GM19043 (cell line): ENCODE measurements at regions not wholly inside any gene's neighbourhood (a gene's known extent, or its start where the extent isn't known, plus 50 kb on each side); places are given as distances from the start of the nearest gene placed in this dataset.
"Not testable (repeated sequence)": the region's sequence is repeated elsewhere in the genome, so short reads cannot be mapped to it uniquely, and the experiment has no call there.

Experiments
- ATAC-seq: cut with Tn5 transposase; IDR thresholded peaks from one replicate; pipeline ENCODE4 v1.9.1; 2021; ENCODE audit warnings: low read depth; ENCODE audit not compliant: unreplicated experiment

DNA sequence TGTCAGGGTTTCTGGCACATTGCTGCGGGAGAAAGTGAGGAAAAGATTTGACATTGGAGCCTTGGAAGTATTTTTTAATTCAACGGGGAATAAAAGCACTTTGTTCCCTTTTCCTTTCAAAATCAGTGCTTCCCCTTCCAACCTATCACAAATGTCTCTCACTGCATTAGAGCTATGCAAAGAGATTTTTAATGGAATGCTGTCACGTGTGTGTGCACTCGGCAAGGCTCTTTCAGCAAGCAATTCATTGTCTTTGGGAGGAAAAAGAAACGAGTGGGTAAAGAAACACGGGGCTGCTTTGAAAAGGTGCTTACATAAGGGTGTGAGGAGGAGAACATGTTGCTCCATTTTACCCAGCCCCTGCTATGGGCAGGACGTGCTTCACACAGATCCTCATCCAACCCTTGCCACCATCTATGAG is 490.4 kb upstream of the PROK2 start:
- ATAC-seq: no peak

DNA sequence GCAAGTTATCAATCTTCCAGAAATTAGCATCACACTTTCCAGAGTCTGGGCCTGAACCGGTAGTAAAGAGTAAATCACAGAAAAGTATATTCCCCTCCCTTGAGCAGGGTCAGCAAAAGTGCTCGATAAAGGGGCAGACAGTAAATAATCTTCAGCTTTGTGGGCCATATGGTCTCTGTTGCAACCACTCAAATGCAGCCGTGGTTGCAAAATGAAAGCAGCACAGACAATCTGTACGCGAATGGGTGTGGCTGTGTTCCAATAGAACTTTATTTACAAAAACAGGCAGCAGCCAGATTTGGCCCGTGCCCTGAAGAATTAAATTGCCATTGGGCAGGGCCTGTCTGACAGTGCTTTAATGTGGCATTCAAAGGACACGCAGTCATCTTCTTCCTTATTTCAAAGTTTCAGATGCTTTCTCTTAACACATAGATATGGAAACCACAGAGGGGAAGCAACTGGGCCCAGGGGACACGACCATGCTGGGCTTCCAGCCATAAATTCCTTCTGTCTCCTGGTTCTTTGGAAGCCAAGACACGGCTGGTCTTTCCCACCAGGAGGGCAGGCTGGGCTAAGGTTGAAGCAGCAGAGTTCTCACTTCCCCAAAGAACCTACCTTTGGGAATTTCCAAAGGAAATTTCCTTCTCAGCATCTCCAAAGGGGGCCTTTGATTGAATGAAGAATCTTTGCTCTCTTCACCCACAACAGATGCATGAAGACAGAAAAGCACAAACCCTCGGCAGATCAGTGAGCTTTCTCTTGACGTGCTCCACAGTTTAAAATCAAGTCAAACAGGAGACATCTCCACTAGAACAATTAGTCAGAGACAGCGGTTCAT is 489.8 kb upstream of the PROK2 start:
- no peak for ATAC-seq

DNA sequence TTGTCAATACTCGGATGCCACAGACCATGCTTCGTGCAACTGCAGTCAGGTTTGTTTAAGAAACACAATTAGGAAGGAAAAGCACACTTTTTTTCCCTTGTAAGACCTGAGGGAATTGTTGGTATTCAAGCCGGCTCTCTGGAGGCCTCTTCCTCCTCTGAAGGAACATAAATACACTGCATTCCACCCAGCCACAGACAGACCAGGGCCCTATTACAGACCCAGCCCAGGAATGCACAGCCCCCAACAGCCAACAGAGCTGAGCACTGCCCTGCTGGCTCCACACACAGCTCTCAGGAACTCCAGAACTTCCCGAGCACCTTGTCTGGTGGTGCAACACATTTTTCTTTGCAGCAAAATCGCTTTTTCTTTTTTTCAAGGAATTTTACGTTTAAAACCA is 488.7 kb upstream of the PROK2 start:
- no peak for ATAC-seq

DNA sequence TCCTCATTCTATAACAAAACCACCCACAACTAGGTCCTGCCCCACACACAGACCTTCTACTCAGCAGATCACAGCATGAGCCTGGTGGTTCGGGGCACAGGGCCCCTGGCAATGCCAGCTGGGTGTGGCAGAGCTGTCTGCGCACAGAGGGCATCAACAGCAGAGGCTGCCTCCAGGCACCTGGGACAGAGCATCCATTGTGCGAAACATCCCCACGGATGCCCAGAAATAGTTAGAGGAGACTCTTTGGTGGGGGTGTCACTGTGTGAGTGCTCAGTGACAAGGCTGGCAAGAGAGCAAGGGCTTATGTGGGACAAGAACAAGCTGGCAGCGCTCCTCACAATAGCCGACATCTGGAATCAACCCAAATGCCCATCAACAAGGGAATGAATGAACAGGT is 487.4 kb upstream of the PROK2 start:
- no peak for ATAC-seq

DNA sequence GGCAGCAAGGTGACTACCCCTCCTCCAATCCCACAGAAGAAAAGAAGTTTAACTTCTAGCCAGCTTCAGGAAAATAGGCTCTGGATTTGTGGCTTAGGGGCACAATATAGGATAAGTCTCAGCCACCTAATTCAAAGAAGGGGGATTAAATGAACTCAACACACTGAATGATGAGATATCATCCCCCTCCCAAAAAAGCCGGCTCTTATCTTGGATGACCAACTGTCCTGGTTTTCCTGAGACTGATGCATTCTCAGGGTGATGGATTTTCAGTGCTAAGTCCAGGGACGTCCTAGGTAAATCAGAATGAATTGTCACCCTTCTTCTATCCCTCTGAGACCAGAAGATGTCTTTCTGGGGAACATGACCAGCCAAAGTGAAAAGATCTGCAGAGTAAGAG is 487.0 kb upstream of the PROK2 start:
- ATAC-seq: no peak

DNA sequence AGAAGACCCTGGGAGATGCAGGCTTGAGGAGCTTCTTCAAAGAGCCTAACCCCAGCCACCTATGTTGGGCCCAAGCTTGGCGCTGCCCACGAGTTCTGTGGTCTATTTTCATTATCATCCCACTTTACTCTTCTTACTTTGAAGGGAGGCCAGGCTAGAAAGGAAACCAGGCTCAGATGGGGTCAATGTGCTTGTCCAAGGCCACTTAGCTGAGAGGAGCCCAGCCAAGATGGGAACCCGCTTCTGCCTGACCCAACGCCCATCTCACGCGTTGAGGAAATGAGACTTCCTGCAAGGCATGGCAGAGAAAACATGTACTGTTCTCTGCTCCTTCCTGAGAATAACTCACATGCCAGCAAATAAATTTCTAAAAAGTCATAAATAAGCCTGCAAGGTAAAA is 486.3 kb upstream of the PROK2 start:
- no peak for ATAC-seq

DNA sequence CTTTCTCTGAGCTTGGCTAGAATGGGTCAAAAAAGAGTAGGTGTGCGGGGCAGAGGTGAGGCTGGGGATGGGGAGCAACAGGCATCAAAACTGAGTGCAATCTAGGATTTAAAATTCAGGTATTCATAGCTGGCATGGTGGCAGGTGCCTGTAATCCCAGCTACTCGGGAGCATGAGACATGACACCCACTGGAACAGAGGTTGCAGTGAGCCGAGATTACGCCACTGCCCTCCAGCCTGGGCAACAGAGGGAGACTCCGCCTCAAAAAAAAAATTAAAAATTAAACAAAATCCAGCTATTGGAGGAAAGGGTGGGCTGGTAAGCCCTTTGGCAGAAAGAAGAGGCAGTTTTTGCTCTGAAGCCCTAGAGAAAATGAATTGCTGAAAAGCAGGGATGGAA is 485.8 kb upstream of the PROK2 start:
- ATAC-seq: no peak

DNA sequence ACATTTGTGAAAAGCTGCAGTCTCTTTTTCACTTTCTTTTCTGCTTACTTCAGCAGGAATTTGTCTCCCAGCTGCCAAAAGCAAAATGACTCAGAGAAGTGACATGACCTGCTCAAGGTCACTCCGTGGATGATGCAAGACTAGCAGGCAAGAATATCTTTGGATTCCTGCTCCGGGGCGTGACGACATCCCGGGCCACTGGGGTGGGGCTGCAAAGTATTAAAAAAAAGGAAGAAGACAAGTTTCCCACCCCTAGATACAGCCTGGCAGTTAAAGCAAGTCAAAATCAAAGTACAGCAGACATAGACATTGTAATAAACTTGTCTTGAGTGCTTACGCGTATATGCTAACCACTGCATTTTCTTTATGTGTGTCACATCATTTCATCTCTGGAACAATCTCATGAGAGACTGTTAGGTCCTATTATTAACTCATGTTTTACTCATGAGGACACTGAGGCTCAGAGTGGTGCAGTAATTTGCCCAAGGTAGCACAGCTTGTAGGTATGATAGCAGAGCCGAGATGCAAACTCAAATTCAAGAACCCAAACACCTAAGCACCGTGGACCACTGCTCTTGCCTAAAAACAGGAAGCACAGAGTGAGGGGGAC is 485.2 kb upstream of the PROK2 start:
- ATAC-seq: no peak

DNA sequence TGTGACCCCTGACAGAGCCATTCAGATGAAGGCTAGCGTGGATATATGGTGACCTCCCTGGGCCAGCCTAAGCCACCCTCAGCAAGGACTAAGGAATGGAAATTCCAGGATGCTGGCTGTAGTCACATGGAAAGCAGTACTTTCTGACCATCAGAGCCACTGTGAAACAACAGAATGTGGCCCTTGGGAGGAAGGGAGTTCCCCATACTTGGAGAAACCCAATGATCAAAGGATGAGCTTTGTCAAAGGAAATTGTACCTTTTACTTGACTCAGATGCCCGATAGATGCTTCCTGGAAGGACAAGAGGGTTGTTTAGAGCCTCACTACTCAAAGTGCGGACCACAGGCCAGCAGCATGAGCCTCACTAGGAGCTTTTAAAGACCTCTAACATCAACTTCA is 484.5 kb upstream of the PROK2 start:
- ATAC-seq: no peak

DNA sequence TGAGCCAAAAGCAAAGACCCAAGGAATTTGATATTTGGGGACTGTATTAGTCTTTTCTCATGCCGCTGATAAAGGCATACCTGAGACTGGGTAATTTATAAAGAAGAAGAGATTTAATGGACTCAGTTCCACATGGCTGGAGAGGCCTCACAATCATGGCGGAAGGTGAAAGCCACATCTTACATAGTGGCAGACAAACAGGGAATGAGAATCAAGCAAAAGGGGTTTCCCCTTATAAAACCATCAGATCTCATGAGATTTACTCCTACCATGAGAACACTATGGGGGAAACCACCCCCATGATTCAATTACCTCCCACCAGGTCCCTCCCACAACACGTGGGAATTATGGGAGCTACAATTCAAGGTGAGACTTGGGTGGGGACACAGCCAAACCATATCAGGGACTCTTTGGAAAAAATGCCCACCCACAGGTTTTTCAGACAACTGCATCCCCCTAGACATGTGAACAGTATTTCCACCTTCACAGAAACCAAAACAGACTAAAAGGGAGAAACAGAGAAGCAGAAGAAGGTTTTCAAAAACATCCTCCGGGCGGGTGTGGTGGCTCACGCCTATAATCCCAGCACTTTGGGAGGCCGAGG is 482.1 kb upstream of the PROK2 start:
- ATAC-seq: not testable (repeated sequence)

DNA sequence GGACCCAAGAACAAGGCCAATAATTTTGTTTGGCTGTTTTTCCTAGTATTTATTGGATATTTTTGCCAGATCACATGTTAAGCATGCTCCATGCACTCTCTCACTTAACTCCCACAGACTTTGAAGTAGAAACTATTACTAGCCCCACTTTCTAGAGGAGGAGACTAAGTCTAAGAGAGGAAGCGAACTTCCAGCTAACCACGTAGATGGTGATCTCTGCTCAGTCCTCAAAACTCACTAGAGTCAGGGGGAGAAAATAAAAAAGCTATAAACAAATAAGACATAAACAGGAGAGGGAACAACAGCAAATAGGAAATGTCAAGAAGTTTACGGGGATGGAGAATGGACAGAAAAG is 481.0 kb upstream of the PROK2 start:
- ATAC-seq: no peak

DNA sequence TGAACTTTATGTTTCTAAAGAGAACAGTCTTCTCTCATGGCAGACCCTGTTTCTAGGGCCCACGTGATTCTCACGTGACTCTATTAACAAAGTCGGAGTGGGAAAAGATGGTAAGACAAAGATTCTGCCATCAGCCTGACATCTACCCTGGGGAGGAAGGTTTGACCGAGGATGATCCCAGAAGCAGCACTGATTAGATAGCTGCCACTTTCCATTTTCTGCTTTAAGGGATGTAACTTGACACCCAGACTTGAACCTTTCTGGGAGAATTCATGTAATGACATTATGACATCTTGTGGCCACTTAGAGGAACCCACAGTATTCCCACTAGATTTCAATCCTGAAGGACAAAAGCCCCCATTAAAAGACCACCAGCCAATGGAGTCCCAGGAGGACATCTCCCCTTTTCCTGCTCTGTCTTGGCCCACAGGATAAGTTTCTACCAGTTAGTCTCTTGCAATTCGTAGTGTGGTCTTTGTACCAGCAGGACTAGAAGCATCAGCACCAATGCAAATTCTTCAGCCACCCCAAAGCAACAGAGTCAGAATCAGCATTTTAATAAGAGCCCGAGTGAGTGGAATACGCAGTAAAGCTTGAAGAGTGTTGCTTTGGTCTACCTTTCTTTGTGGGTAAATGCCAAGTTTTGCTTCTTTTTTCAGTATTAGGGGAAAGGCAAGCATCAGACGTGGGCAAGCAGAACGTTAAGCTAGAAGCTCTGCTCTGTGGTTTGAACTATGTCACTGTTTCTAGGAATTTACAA is 480.5 kb upstream of the PROK2 start:
- ATAC-seq: no peak

DNA sequence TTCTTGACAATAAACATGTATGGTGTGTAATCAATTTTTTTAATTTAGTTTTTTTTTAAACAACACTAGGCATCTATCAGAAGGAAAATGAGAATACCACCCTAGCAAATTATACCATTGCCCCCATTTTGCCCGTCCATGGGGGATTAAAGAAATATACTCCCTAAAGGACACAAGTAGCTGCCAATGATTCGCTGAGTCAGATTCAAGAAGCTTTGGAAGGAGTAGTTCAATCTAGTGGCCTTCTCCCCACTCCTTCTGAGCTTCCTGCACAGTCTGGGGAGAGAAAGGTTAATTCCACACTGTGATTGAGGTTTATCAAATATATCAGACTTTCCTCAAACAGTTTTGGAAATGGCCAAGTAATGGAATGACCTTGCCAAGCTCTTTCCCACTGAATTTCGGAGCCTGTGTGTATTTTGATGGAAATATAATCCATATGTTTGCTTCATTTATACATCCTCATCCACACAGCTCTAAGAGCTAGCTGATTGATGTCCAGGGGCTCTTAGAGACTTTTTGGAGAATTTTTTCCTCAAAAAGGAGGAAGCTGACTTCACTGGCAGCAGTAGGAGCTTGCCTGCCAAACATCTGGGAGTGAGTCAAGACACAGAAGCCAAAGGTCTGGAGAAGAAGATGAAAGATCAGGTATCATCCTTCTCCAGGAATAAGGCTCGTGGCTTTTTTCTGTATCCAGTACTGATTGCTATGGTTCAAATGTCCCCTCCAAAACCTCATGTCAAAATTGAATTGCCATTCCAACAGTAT is 478.5 kb upstream of the PROK2 start:
- no peak for ATAC-seq

DNA sequence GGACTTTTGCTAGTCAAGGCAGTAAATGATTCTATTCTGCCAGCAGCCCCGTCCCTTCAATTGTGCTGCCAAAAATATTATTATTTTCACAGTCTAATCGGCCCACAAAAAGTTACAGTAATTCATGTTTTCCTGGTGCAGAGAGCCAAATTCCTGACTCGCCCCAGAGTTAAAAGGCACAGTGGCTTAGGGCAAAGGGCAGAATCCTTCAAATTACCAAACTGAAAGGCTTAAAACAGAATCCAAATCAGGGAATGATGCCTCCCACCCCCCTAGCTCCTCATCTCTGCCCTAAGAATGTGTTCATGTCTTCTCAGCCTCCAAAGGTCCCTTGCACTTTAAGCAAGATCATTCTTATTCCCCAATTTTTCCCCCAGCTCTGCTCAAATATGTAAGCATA is 477.8 kb upstream of the PROK2 start:
- ATAC-seq: no peak

DNA sequence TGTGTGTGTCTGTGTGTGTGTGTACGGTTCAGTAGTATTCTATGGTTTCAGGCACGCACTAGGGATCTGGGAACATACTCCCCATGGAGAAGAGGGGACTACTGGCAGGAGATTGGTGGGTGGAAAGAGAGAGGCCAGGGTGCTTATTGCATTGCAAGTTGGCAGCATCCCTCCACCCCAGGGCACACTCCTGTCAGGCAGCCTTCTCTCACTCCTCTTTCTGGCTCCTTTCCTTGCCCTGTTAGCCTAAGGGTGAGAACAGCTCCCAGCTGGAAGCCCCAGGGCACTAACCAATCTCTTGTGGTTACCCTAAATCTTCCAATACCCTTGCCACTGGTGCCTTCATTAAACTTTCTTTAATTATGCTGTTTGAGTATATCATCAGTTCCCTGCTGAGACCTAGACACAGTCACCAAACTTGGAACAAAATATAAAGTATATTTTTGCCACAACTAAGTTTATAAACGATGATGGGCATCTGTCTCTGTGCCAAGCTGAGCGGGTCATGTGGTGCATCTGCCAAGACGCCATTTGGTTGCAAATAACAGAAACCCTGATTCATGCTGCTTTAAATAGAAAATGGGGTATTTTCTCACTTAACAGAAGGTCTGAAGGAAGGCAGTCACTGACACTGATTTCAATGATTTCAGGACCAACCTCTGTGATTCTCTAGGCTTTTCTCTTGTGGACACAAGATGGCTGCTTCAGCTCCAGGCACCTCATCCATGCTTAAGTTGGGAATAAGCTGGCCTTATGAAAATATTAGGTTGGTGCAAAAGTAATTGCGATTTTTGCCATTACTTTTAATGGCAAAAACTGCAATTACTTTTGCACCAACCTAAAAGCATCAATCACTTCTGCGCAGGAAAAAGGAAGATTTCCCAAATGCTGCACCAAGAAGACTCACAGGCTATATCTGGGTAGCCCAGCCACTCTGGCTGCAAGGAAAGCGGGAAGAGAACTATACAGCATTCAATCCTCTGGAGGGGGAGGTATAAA is 476.9 kb upstream of the PROK2 start:
- ATAC-seq: no peak

DNA sequence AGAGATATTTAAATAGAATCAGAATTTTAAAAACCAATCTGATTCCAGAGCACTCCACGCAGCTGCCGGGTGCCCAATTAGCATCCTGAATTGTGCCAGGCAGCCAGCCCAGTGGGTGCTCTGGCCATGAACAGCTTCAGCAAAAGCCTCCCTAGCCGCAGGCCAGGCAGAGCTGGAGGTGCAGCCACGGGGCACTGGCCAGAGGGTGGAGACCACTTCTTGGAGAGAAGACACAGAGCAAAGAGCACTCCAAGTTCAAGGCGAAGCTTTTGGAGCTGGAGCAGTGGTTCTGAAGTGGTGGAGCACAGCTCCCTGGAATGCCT is 475.6 kb upstream of the PROK2 start:
- no peak for ATAC-seq

DNA sequence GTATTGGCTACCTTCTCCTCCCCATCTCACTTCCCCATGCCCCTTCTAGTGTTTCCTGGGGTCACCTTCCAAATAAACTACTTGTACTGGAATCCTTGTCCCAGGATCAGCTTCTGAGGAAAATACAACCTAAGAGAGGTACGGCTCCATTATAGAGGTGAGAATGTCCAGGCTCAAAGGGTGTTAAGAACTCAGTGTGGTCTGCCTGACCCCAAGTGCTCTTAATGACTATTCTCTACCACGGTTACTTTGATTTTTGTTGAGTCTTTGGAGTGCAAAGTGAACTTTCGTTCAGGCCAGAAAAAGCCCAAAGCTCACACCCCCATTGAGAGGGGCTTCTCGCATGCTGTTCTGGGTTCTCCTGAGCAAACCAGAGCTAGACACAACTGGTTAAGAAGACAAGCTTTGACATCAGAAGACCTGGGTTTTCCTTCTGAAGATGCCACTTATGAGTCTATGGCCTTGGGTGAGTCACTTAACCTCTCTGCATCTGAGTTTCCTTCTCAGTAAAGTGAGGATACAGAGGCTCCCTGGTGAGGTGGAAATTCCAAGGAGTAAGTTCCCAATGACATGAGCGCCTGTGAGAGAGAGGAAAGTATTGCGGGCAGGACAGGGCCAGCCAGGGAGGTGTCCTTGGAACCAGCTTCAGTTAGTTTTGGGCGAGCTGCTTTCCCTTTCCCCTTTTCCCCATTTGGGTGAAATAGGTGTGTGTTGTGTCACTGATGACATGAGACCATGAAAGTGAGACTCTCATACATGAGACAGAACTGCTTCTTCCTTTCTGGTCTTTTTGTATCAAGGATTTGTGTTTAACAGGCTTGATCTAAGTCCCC is 475.0 kb upstream of the PROK2 start:
- no peak for ATAC-seq

DNA sequence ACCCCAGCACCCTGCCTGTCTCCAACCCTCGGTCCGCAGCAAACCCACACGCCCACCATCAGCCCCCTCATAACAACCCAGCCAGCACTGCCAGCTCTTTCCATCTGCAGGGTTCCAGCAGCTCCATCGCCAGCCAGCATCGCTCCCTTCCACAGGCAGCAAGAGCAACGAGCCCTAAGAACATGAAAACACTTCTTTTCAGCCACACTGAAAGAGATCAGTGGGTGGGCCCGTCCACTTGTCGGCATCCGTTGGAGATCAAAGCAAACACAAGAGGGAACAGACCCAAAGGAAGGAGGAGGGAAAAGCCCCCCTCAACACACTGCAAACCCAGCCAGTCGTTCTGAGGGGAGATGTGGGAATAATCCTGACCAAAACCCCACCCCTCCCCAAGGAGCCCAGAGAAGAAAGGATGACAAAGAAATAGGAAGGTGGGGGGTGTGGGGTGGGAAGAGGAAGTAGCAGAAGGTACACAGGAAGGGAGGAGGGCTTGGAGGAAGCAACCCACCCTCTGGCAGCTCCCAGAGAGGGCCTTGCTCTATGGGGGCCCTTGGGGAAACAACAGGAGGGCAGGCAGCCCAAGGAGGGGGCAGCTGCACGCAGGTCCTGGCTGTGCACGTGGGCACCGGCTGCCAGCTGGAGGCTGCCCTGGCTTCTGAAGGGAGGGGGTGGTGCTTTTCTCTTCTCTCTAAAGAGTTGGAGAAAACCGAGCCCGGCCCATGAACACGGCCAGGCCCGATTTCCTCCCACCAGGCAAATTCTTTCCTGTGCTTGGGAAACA is 473.6 kb upstream of the PROK2 start:
- ATAC-seq: no peak
